ENCODE measurements at regions not wholly inside any gene's neighbourhood (a gene's known extent, or its start where the extent isn't known, plus 50 kb on each side); places are given as distances from the start of the nearest gene placed in this dataset.

DNA sequence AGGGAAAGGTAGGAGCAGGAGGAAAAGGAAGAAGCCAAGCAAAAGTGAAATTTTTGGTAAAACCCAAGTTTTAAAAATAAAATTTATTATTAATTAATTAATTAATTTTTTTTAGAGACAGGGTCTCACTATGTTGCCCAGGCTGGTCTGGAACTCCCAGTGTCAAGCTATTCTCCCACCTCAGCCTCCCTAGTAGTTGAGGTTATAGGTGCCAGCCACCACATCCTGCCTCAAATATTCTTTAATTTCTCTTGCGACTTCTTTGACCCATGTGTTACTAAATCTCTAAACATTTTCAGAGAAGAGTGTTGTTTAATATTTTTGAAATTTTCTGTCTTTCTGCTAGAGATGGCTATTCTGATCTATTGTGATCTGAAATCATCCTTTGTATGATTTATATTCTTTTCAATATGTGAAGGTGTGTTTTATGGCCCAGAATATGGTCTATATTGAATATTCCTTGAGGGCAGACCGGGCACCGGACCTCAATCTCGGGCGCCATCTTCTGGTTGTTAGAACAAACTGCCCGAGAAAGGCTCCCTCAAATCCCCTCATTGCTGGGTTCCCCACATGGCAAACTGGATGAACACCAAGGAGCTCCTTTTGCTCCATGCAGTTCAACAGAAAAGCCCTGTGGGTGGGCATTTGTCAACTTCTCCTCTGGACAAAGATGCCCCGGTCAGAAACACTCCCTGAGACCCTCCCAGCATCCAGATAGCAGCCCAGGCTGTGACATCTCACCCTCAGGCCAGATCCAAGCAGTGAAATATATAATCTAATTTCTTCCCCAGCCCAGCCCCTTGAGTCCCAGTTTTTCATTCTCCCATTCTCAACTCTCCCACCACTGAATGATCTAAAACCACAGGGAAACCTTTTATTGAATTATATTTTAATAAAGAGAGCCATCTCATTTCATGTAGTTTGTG lies 110.5 kb downstream of the ASCL4 start:
- in situ Hi-C loops (cut with MboI; ENCODE audit: low sequenced_read_pairs, unreplicated experiment): loop anchor here (5.0 to 10.0 kb wide), 2 partner anchors 120 to 208 kb away; partner anchors contain the start of gene PRDM4
- TF ChIP-seq, protein P1, sequence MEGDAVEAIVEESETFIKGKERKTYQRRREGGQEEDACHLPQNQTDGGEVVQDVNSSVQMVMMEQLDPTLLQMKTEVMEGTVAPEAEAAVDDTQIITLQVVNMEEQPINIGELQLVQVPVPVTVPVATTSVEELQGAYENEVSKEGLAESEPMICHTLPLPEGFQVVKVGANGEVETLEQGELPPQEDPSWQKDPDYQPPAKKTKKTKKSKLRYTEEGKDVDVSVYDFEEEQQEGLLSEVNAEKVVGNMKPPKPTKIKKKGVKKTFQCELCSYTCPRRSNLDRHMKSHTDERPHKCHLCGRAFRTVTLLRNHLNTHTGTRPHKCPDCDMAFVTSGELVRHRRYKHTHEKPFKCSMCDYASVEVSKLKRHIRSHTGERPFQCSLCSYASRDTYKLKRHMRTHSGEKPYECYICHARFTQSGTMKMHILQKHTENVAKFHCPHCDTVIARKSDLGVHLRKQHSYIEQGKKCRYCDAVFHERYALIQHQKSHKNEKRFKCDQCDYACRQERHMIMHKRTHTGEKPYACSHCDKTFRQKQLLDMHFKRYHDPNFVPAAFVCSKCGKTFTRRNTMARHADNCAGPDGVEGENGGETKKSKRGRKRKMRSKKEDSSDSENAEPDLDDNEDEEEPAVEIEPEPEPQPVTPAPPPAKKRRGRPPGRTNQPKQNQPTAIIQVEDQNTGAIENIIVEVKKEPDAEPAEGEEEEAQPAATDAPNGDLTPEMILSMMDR (IDR thresholded peaks at IDR 0.05; ENCODE audit: borderline replicate concordance, control extremely low read depth, extremely low read depth, insufficient read depth, missing control alignments): peak; percentile 67
- peak; percentile 66 for DNase-seq (ENCODE audit: low spot score)

DNA sequence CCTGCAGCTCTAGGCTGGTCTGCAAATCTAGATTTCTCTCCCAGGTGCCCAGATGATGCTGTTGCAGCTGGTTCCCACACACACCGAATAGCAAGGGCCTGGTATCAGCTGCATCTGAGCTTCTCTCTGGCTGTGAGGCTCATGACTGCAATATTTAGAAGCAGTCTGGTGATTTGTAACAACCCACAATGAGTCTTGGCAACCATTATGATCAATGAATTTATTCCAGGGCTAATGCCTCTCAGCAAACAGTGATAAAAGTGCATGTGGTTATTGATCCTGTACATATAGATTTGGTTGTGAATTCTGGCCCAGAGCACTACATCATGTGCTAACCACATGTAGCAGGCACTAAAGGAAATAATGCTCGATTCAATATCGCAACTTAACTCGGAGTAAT lies 114.3 kb downstream of the ASCL4 start:
- in situ Hi-C loops (cut with MboI; ENCODE audit: low sequenced_read_pairs, unreplicated experiment): loop anchor here (5.0 to 10.0 kb wide), 2 partner anchors 124 to 211 kb away; partner anchors contain the start of gene PRDM4
- no peak for DNase-seq (ENCODE audit: low spot score)
- TF ChIP-seq, protein P1 (IDR thresholded peaks at IDR 0.05; ENCODE audit: borderline replicate concordance, control extremely low read depth, extremely low read depth, insufficient read depth, missing control alignments): no peak

DNA sequence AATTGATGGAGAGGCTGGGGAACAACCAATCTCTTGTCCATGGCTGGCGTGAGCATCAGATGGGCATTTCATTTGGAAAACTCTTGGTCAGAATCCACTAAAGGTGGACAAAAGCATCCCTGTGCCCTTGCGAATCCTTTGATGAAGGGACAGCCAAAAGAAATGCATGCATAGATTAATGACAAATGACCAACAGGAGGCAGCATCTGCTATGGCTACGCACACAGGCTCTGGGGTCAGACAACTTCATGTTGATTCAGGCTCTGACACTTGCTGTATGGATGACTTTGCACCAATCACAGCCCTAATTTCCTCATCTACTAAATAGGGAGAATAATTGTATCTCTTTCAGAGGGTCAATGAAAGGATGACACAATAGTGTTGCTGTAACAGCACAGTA lies 117.5 kb downstream of the ASCL4 start:
- DNase-seq (ENCODE audit: low spot score): peak; percentile 26
- in situ Hi-C loops (cut with MboI; ENCODE audit: low sequenced_read_pairs, unreplicated experiment): no loop called here
- TF ChIP-seq, protein P1 (IDR thresholded peaks at IDR 0.05; ENCODE audit: borderline replicate concordance, control extremely low read depth, extremely low read depth, insufficient read depth, missing control alignments): peak; percentile 20

DNA sequence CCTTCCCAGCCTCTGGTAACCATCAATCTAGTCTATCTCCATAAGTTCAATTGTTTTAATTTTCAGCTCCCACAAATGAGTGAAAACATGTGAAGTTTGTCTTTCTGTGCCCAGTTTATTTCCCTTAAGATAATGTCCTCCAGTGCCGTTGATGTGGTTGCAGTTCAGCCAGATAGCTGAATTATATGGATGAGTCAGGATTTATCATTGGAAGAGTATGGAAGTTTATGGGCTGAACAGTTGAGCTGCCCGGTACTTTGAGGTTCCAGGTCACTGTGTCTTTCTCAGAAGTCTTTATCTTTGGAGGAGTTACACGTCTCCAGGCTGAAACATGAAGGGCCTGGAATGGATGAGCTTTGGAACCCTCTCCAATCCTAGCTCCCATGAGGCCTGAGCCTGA lies 120.1 kb downstream of the ASCL4 start:
- TF ChIP-seq, protein P1 (IDR thresholded peaks at IDR 0.05; ENCODE audit: borderline replicate concordance, control extremely low read depth, extremely low read depth, insufficient read depth, missing control alignments): no peak
- no peak for DNase-seq (ENCODE audit: low spot score)
- in situ Hi-C loops (cut with MboI; ENCODE audit: low sequenced_read_pairs, unreplicated experiment): no loop called here

DNA sequence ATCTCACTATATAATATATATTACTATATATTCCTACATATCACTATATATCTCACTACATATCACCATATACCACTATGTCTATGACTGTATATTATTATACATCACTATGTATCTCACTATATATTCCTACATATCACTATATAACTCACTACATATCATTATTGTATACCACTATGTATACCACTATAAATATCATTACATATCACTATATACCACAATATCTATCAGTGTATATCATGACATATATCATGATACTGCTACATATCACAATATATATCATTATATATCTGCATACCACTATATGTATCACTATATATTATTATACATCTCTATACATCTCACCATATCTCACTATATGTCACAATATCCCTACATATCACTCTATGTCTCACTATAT lies 121.5 kb downstream of the ASCL4 start:
- TF ChIP-seq, protein P1 (IDR thresholded peaks at IDR 0.05; ENCODE audit: borderline replicate concordance, control extremely low read depth, extremely low read depth, insufficient read depth, missing control alignments): no peak
- no peak for DNase-seq (ENCODE audit: low spot score)
- in situ Hi-C loops (cut with MboI; ENCODE audit: low sequenced_read_pairs, unreplicated experiment): no loop called here

DNA sequence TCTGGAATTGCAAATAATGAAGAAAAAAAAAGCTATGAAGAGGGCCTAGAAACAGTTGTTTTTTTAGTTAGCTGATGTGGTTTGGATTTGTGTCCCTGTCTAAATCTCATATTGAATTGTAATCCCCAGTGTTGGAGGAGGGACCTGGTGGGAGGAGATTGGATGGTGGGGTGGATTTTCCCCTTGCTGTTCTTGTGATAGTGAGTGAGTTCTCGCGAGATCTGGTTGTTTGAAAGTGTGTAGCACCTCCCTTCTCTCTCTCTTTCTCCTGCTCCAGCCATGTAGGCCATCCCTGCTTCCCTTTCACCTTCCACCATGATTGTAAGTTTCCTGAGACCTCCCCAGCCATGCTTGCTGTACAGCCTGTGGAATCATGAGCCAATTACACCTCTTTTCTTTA lies 126.1 kb downstream of the ASCL4 start:
- TF ChIP-seq, protein P1 (IDR thresholded peaks at IDR 0.05; ENCODE audit: borderline replicate concordance, control extremely low read depth, extremely low read depth, insufficient read depth, missing control alignments): no peak
- in situ Hi-C loops (cut with MboI; ENCODE audit: low sequenced_read_pairs, unreplicated experiment): no loop called here
- DNase-seq (ENCODE audit: low spot score): no peak

Measured in GM13976 (cell line).